GM12875 (cell line): ENCODE measurements at regions not wholly inside any gene's neighbourhood (a gene's known extent, or its start where the extent isn't known, plus 50 kb on each side); places are given as distances from the start of the nearest gene placed in this dataset.

Experiments
- H3K4me3 ChIP-seq: one replicate; pipeline ENCODE4 v1.5.1; 2011; ENCODE audit warnings: low read depth, low read length, control low read depth
- CTCF ChIP-seq: IDR thresholded peaks from 2 replicates; pipeline ENCODE4 v1.5.1; 2011; ENCODE audit warnings: low read depth, mild to moderate bottlenecking, control low read depth, inconsistent platforms, low read length, moderate library complexity, borderline replicate concordance; ENCODE audit not compliant: insufficient read depth

DNA sequence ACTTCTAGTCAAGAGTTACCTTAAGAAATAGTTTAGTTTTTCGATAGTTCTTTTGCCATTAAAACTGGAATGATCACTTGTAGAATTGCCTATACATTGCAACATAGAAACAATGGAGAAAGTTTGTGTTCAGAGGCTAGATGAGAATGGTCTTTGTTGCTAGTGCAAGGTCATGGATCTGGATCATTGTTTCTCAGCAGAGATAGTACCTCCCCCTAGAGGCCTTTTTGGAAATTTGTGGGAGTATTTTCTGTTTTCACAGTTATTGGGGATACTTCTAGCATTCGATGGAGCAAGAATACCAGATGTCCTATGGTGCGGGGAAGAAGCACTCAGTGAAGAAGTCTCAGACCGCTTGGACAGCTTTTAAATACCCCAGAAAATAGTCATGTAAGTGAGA lies 138.8 kb upstream of the HMGA2 start:
- TF ChIP-seq CTCF = peak; percentile 37; the same call in 1 of the 2 replicates

GRCh38 chr12:65689508-65689907 lies 134.8 kb upstream of the HMGA2 start:
- no peak for TF ChIP-seq CTCF
- H3K4me3 ChIP-seq = no peak overlapping the region

More for the DNA sequence above, 138.8 kb upstream of the HMGA2 start:
- no peak overlapping the region for H3K4me3 ChIP-seq

DNA sequence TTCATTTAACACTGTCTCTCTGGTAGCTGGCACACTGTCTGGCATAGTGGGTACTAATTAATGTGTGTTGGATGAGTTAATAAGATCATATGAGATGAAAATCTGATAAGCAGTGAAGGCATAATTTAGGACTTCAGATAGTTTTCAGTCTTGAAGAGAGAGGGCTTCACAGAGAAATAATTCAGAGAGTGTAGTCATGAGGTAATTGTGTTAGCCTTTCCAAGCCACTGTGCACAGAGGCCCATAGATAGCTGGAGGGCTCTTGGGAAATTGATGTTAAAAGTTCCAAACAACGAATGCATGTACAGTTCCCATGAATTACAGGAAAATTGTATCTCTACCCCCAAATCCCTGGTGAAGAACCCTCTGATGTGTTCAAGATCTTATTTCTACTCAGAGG lies 133.8 kb upstream of the HMGA2 start:
- H3K4me3 ChIP-seq = no peak overlapping the region
- TF ChIP-seq CTCF = no peak

GRCh38 chr12:65694130-65694529 lies 130.2 kb upstream of the HMGA2 start:
- H3K4me3 ChIP-seq = no peak overlapping the region
- TF ChIP-seq CTCF = no peak

- no peak overlapping the region for H3K4me3 ChIP-seq
- TF ChIP-seq CTCF = no peak
These were observed 129.0 kb upstream of the HMGA2 start for GRCh38 chr12:65695113-65695865.

DNA sequence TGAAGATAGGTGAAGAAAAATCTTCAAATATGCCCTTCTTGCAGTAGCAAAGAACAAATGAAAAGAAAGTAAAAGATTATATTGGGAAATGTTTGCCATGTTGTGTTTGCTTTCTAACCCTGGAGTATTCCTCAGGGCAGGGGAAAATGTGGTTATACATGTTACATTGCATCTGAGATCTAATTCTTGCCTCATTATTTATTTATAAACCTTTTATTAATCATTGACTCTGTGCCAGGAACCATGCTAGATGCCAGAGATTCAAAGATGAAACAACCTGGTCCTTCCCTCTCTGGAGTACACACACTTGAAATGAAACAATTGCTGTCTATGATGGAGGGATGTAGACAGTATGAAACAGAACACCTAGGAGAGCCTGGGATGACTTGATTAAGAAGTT lies 128.1 kb upstream of the HMGA2 start:
- no peak overlapping the region for H3K4me3 ChIP-seq
- TF ChIP-seq CTCF = no peak

- TF ChIP-seq CTCF = no peak
- no peak overlapping the region for H3K4me3 ChIP-seq
These were observed 125.0 kb upstream of the HMGA2 start for GRCh38 chr12:65699251-65699650.
